ENCODE measurements at regions not wholly inside any gene's neighbourhood (a gene's known extent, or its start where the extent isn't known, plus 50 kb on each side); places are given as distances from the start of the nearest gene placed in this dataset.

GRCh38 chr3:128569756-128570155 is 76.8 kb upstream of the GATA2 start:
- no peaks in the 10 kb centered on the region for H3K36me3 ChIP-seq (replicated peaks; ENCODE audit: control insufficient read depth, insufficient read depth, low read length)
- no peak for DNase-seq

GRCh38 chr3:128568602-128569490 is 75.8 kb upstream of the GATA2 start:
- peak; percentile 58 for DNase-seq

More at GRCh38 chr3:128569756-128570155, 76.8 kb upstream of the GATA2 start:
- Histone ChIP-seq H3K27me3 (ENCODE audit: control insufficient read depth, insufficient read depth, low read length) (no peaks in the 10 kb centered on the region), H3K4me3 (ENCODE audit: insufficient read depth, low read depth, low read length) (no peak overlapping the region)

GRCh38 chr3:128567705-128568356 is 74.8 kb upstream of the GATA2 start:
- no peaks in the 10 kb centered on the region for H3K36me3 ChIP-seq (replicated peaks; ENCODE audit: control insufficient read depth, insufficient read depth, low read length)
- peaks cover 2% of the 10 kb centered on the region; the same call in 1 of the 2 replicates for H3K27me3 ChIP-seq (ENCODE audit: control insufficient read depth, insufficient read depth, low read length)
- no peak overlapping the region for H3K4me3 ChIP-seq (ENCODE audit: insufficient read depth, low read depth, low read length)
- DNase-seq: no peak

More at GRCh38 chr3:128568602-128569490, 75.8 kb upstream of the GATA2 start:
- Histone ChIP-seq H3K36me3 (replicated peaks; ENCODE audit: control insufficient read depth, insufficient read depth, low read length) (no peaks in the 10 kb centered on the region), H3K4me3 (ENCODE audit: insufficient read depth, low read depth, low read length) (no peak overlapping the region), H3K27me3 (ENCODE audit: control insufficient read depth, insufficient read depth, low read length) (no peaks in the 10 kb centered on the region)

GRCh38 chr3:128567141-128567540 is 74.1 kb upstream of the GATA2 start:
- DNase-seq: no peak
- H3K4me3 ChIP-seq (ENCODE audit: insufficient read depth, low read depth, low read length): no peak overlapping the region
- no peaks in the 10 kb centered on the region for H3K36me3 ChIP-seq (replicated peaks; ENCODE audit: control insufficient read depth, insufficient read depth, low read length)
- H3K27me3 ChIP-seq (ENCODE audit: control insufficient read depth, insufficient read depth, low read length): peaks cover 2% of the 10 kb centered on the region; the same call in 1 of the 2 replicates

- H3K4me3 ChIP-seq (ENCODE audit: insufficient read depth, low read depth, low read length): no peak overlapping the region
- no peaks in the 10 kb centered on the region for H3K36me3 ChIP-seq (replicated peaks; ENCODE audit: control insufficient read depth, insufficient read depth, low read length)
- no peak for DNase-seq
These were observed 70.4 kb upstream of the GATA2 start for GRCh38 chr3:128563439-128563838.

GRCh38 chr3:128561504-128561903 is 68.5 kb upstream of the GATA2 start:
- H3K27me3 ChIP-seq (ENCODE audit: control insufficient read depth, insufficient read depth, low read length): peaks cover 2% of the 10 kb centered on the region; the same call in 1 of the 2 replicates
- no peak overlapping the region for H3K4me3 ChIP-seq (ENCODE audit: insufficient read depth, low read depth, low read length)
- no peaks in the 10 kb centered on the region for H3K36me3 ChIP-seq (replicated peaks; ENCODE audit: control insufficient read depth, insufficient read depth, low read length)
- no peak for DNase-seq

More at GRCh38 chr3:128563439-128563838, 70.4 kb upstream of the GATA2 start:
- H3K27me3 ChIP-seq (ENCODE audit: control insufficient read depth, insufficient read depth, low read length): peaks cover 2% of the 10 kb centered on the region; the same call in 1 of the 2 replicates

DNA sequence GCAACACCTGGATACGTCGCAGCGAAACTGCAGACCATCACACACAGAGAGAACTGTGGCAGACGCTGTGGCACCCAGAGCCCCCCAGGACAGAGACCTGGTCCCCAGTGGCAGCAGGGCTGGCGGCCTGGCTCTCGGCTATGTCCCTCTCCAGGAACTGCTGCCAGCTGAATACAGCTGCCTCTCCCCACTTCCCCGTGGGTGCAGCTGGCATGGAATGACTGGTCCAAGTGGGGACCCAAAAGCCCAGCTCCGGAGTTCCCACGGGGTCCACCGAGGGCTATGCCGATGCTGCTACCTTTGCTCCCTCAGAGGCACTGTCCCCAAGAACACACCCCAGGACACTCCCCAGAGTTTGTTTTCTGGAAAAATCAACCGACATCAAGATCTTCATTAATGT is 67.8 kb upstream of the GATA2 start:
- H3K27me3 ChIP-seq (ENCODE audit: control insufficient read depth, insufficient read depth, low read length): peaks cover 3% of the 10 kb centered on the region
- no peaks in the 10 kb centered on the region for H3K36me3 ChIP-seq (replicated peaks; ENCODE audit: control insufficient read depth, insufficient read depth, low read length)
- DNase-seq: no peak
- no peak overlapping the region for H3K4me3 ChIP-seq (ENCODE audit: insufficient read depth, low read depth, low read length)

- DNase-seq: peak; percentile 77
- H3K36me3 ChIP-seq (replicated peaks; ENCODE audit: control insufficient read depth, insufficient read depth, low read length): no peaks in the 10 kb centered on the region
- no peak overlapping the region for H3K4me3 ChIP-seq (ENCODE audit: insufficient read depth, low read depth, low read length)
- peaks cover 11% of the 10 kb centered on the region for H3K27me3 ChIP-seq (ENCODE audit: control insufficient read depth, insufficient read depth, low read length)
These were observed 66.7 kb upstream of the GATA2 start for GRCh38 chr3:128559486-128560225.

DNA sequence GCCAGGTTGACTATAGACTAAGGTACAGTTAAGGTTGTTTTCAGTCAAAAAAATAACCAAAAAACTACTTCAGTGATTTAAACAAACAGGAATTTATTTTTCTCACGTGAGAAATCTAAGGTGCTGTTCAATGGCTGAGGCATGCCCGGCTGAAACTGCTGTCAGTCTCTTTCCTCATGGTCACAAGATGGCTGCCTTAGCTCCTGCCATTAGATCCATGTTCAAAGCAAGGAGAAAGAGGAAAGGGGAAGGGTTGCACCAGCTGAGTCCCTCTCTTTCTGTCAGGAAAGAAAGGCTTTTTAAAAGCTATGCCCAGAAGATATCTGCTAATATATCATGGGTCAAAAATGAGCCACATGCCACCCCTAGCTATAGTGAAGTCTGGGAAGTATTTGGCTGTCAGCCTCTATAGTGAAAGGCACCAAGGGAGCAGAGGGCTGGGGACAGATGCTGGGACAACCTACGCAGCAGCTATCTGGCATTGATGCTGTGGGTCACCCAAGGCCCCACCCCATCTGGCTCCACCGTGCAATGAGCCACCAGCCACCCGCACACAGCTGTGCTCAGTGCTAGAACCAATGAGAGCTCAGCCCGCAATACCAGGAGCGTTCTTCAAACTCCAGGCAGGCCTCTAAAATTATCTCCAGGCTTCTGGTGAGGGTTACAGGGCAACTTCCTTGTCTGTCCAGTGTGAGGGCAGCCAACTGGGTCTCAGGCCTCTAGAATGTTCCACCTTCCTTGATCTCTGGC is 64.7 kb upstream of the GATA2 start:
- H3K27me3 ChIP-seq (ENCODE audit: control insufficient read depth, insufficient read depth, low read length): peaks cover 18% of the 10 kb centered on the region; the same call in 1 of the 2 replicates
- H3K4me3 ChIP-seq (ENCODE audit: insufficient read depth, low read depth, low read length): no peak overlapping the region
- no peak for DNase-seq
- H3K36me3 ChIP-seq (replicated peaks; ENCODE audit: control insufficient read depth, insufficient read depth, low read length): no peaks in the 10 kb centered on the region

DNA sequence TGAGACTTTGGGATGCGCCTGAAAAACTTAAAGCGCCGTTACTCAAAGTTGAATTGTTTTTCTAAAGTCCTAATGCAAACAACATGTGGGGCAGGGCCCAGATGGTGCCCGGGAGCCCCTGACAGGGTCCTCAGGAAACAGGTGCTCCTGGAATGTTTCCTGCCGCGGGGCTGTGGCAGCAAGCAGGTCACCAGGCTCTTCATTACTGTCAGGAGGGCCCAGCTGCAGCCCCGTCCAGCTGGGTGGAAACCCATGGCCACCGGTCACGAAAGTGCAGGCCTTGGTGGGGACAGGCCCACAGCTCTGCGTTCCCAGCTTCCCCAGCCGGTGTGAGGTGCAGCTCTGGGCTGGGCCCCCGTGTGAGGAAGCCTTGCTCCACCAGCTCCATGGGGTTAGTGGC is 63.9 kb upstream of the GATA2 start:
- peak; percentile 47 for DNase-seq
- Histone ChIP-seq H3K36me3 (replicated peaks; ENCODE audit: control insufficient read depth, insufficient read depth, low read length) (no peaks in the 10 kb centered on the region), H3K27me3 (ENCODE audit: control insufficient read depth, insufficient read depth, low read length) (peaks cover 18% of the 10 kb centered on the region; the same call in 1 of the 2 replicates), H3K4me3 (ENCODE audit: insufficient read depth, low read depth, low read length) (no peak overlapping the region)

DNA sequence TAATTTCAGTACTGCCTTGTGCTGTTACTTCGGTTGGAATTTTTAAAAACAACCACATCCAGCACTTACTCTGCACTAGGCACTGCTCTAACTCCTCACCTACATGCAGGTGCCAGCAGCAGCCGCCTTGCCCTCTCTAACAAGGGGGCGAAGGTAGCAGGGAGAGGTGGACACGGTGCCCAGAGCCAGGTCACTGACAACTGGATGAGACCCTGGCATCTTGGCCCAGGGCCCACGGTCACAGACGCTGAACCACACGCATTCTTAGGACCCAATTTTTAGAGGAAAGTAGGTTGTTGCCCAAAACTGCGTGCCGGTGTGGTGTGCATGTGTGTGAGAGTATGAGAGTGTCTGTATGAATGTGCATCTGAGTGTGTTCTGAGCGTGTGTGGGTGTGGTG is 63.4 kb upstream of the GATA2 start:
- H3K4me3 ChIP-seq (ENCODE audit: insufficient read depth, low read depth, low read length): no peak overlapping the region
- peaks cover 18% of the 10 kb centered on the region; the same call in 1 of the 2 replicates for H3K27me3 ChIP-seq (ENCODE audit: control insufficient read depth, insufficient read depth, low read length)
- no peaks in the 10 kb centered on the region for H3K36me3 ChIP-seq (replicated peaks; ENCODE audit: control insufficient read depth, insufficient read depth, low read length)
- DNase-seq: no peak

DNA sequence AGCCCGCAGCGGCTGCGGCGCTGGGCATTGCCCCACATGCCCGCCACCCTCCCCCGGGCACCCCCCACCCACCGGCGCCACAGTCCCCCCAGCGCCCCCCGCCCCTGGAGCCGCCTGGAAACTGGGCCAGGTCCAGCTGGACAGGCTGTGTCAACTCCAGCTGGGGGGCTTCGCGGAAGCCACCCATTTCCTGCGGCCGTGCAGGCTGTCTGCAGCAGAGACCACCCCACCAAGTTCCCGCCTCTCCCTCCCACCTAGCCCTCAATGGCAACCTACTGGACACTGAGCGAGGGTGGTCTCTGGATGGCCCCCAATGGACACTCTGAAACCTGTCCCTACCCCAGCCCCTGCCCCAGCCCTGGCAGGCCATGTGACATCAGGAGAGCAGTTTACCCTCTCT is 62.8 kb upstream of the GATA2 start:
- Histone ChIP-seq H3K4me3 (ENCODE audit: insufficient read depth, low read depth, low read length) (no peak overlapping the region), H3K36me3 (replicated peaks; ENCODE audit: control insufficient read depth, insufficient read depth, low read length) (no peaks in the 10 kb centered on the region), H3K27me3 (ENCODE audit: control insufficient read depth, insufficient read depth, low read length) (peaks cover 18% of the 10 kb centered on the region; the same call in 1 of the 2 replicates)
- DNase-seq: no peak

- peak overlapping the region; percentile 31; the same call in 1 of the 2 replicates for H3K4me3 ChIP-seq (ENCODE audit: insufficient read depth, low read depth, low read length)
- DNase-seq: peak; percentile 84
These were observed 62.3 kb upstream of the GATA2 start for GRCh38 chr3:128555098-128555825.

More at GRCh38 chr3:128555098-128555825, 62.3 kb upstream of the GATA2 start:
- Histone ChIP-seq H3K27me3 (ENCODE audit: control insufficient read depth, insufficient read depth, low read length) (peaks cover 18% of the 10 kb centered on the region; the same call in 1 of the 2 replicates), H3K36me3 (replicated peaks; ENCODE audit: control insufficient read depth, insufficient read depth, low read length) (no peaks in the 10 kb centered on the region)
